Vagina (tissue), 2 donors: ENCODE measurements at regions not wholly inside any gene's neighbourhood (a gene's known extent, or its start where the extent isn't known, plus 50 kb on each side); places are given as distances from the start of the nearest gene placed in this dataset.

Experiments
- CTCF ChIP-seq, 3 experiments: fragments of 450-650 bp in 2 of 3; fragments of 200-600 bp in 1 of 3; sonication (generic) in 1 of 3; IDR thresholded peaks; one replicate each; pipeline ENCODE4 v1.5.1; 2017 to 2019; ENCODE audit warnings: antibody characterized with exemption in 3 of 3, mild to moderate bottlenecking in 2 of 3, moderate library complexity in 2 of 3
- POLR2A ChIP-seq, 2 donors: fragments of 450-650 bp; IDR thresholded peaks; one replicate each; pipeline ENCODE4 v1.6.1; 2017; ENCODE audit warnings: antibody characterized with exemption in 2 of 2, mild to moderate bottlenecking in 2 of 2, moderate library complexity in 2 of 2
- POLR2AphosphoS5 ChIP-seq, 2 donors: sonication (generic); formaldehyde crosslinking; IDR thresholded peaks; one replicate each; pipeline ENCODE4 v1.9.0; 2017; ENCODE audit warnings: antibody characterized with exemption in 2 of 2, mild to moderate bottlenecking in 2 of 2, low read depth in 1 of 2; ENCODE audit not compliant: insufficient read depth in 1 of 2

- TF ChIP-seq CTCF (IDR thresholded peaks at IDR 0.05) (no peak), POLR2A (IDR thresholded peaks at IDR 0.05) (no peak), POLR2AphosphoS5 (IDR thresholded peaks at IDR 0.05; ENCODE audit: insufficient read depth in 1 of 2, low read depth in 1 of 2) (no peak)
Measured at GRCh38 chr15:98555173-98555515, 93.2 kb upstream of the IGF1R start.
